ENCODE measurements at regions not wholly inside any gene's neighbourhood (a gene's known extent, or its start where the extent isn't known, plus 50 kb on each side); places are given as distances from the start of the nearest gene placed in this dataset.

DNA sequence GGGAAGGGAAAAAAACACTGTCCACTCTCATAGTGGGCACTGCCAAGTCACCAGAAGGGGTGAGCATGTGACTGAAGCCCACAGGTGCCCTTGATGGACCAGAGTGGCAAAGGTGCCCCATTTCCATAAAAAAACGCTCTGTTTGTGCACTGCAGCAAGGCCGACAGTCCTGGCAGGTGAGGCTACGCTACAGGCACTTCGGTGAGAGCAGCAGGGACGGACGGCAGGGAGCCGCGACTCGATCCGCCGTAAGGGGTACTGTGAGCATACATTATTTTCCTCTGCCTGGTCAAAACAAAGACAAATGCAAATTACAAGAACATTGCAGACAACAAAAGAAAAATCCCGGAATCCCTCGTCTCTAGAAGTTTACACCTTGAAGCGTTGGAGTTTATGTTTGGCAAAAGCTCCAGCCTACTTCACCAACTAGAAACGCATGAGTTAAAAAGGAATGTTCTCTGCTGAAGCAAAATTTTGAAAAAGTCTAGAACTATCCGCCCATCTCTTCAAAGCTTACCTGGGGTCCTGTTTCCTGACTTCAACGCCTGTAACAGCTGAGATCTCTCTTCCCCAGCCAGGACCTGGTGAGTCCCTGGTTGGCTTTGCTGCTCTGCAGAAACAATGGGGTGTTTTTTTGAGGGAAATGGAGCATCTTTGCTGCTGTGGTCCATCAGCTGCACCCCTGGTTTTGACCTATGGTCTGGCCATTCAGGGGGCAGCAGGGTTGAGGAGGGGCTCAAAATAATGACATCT lies 52.9 kb upstream of the RFLNA start:
- TF ChIP-seq ELF4 (IDR thresholded peaks at IDR 0.05) (no peak), LEF1 (IDR thresholded peaks at IDR 0.05; ENCODE audit: borderline replicate concordance) (no peak), SUZ12 (IDR thresholded peaks at IDR 0.05) (no peak), L3MBTL2 (conservative IDR thresholded peaks at IDR 0.05) (no peak), CTBP1 (IDR thresholded peaks at IDR 0.05; ENCODE audit: borderline replicate concordance) (no peak), BHLHE40 (IDR thresholded peaks at IDR 0.05; ENCODE audit: borderline replicate concordance) (no peak), FOXK2 (IDR thresholded peaks at IDR 0.05) (no peak), SP1 (IDR thresholded peaks at IDR 0.05) (no peak), TARDBP (IDR thresholded peaks at IDR 0.05) (no peak), HDGF (IDR thresholded peaks at IDR 0.05; ENCODE audit: borderline replicate concordance) (no peak), FOXA1 (IDR thresholded peaks at IDR 0.05) (no peak)
- TF ChIP-seq, protein P1, sequence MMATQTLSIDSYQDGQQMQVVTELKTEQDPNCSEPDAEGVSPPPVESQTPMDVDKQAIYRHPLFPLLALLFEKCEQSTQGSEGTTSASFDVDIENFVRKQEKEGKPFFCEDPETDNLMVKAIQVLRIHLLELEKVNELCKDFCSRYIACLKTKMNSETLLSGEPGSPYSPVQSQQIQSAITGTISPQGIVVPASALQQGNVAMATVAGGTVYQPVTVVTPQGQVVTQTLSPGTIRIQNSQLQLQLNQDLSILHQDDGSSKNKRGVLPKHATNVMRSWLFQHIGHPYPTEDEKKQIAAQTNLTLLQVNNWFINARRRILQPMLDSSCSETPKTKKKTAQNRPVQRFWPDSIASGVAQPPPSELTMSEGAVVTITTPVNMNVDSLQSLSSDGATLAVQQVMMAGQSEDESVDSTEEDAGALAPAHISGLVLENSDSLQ (IDR thresholded peaks at IDR 0.05) = no peak

All from HEK293T (cell line).